ENCODE measurements at regions not wholly inside any gene's neighbourhood (a gene's known extent, or its start where the extent isn't known, plus 50 kb on each side); places are given as distances from the start of the nearest gene placed in this dataset.

- Histone ChIP-seq H3K36me3 (ENCODE audit: control insufficient read depth in 2 of 4, insufficient read depth in 4 of 4, low read length in 3 of 4) (no peaks in the 10 kb centered on the region), H3K79me1 (ENCODE audit: low read depth, low read length) (no peaks in the 10 kb centered on the region), H2AFZ (ENCODE audit: low read length) (no peak overlapping the region), H4K20me1 (replicated peaks in 1 of 2; ENCODE audit: control insufficient read depth in 1 of 2, insufficient read depth in 2 of 2, low read length in 2 of 2) (no peaks in the 10 kb centered on the region), H3K27ac (ENCODE audit: low read depth, low read length) (no peak overlapping the region), H3K9ac (replicated peaks in 1 of 4; ENCODE audit: extremely low read depth in 1 of 4, low read depth in 3 of 4, low read length in 3 of 4) (no peak overlapping the region), H2BK20ac (ENCODE audit: low read length) (no peak overlapping the region), H3K4me3 (ENCODE audit: extremely low read depth in 1 of 4, insufficient read depth in 2 of 4, low read depth in 3 of 4, low read length in 4 of 4) (no peak overlapping the region), H3K4ac (replicated peaks; ENCODE audit: insufficient read length, low read depth, low read length) (no peak overlapping the region), H3K18ac (ENCODE audit: extremely low read depth, low read length) (no peak overlapping the region), H3K14ac (ENCODE audit: insufficient read length) (no peak overlapping the region), H3K23ac (ENCODE audit: insufficient read length) (no peak overlapping the region), H3K9me3 (ENCODE audit: insufficient read depth in 2 of 2, low read depth in 1 of 2, low read length in 1 of 2) (no peaks in the 10 kb centered on the region), H3K4me2 (ENCODE audit: insufficient read depth in 1 of 2, low read depth in 2 of 2, low read length in 2 of 2) (no peak overlapping the region), H4K8ac (ENCODE audit: extremely low read depth, insufficient read depth, low read length) (no peak overlapping the region), H2BK15ac (ENCODE audit: low read length) (no peak overlapping the region), H2AK5ac (ENCODE audit: low read depth, low read length) (no peak overlapping the region), H2BK5ac (ENCODE audit: low read depth, low read length) (no peak overlapping the region), H3K27me3 (replicated peaks in 1 of 4; ENCODE audit: control insufficient read depth in 3 of 4, extremely low read depth in 1 of 4, insufficient read depth in 3 of 4, low read length in 3 of 4) (no peaks in the 10 kb centered on the region), H4K5ac (ENCODE audit: insufficient read length, low read depth, low read length) (no peak overlapping the region), H2BK120ac (replicated peaks; ENCODE audit: low read depth, low read length) (no peak overlapping the region), H3K56ac (replicated peaks; ENCODE audit: insufficient read length, low read depth, low read length) (no peak overlapping the region), H3K79me2 (ENCODE audit: control insufficient read depth in 1 of 2, insufficient read depth in 2 of 2, low read length in 2 of 2) (no peaks in the 10 kb centered on the region), H4K91ac (replicated peaks; ENCODE audit: insufficient read length, low read length) (no peak overlapping the region), H3K4me1 (replicated peaks in 1 of 4; ENCODE audit: control insufficient read depth in 3 of 4, insufficient read depth in 4 of 4, low read length in 3 of 4) (no peaks in the 10 kb centered on the region; a peak in 1 of 7 replicates), H3K23me2 (ENCODE audit: low read depth, low read length) (no peaks in the 10 kb centered on the region; the same call in 1 of the 2 replicates), H2BK12ac (ENCODE audit: low read depth, low read length) (no peak overlapping the region)
- DNase-seq (ENCODE audit: low read depth in 1 of 2, low spot score in 2 of 2), result no peak
- POLR2A ChIA-PET (ENCODE audit: partially characterized antibody), result no interaction called here
- FAIRE-seq, result no peak
- CTCF ChIA-PET (ENCODE audit: partially characterized antibody), result interaction anchor here (0.6 to 1.0 kb wide), 4 partner anchors 10 to 451 kb away, joined by 3 to 6 read pairs (median 4); no protein-coding TSS in a partner anchor
- 82% methylated on average over 5 of the region's 5 CpGs; no CpG with 5 or more reads in 1 of the 2 experiments for WGBS, 2 experiments (ENCODE audit: extremely low coverage in 1 of 2, insufficient coverage in 1 of 2, insufficient read length in 1 of 2, insufficient replicate concordance in 2 of 2, low coverage in 1 of 2, low lambda C conversion rate in 2 of 2, missing lambda C conversion rate in 1 of 2)
- TF ChIP-seq SP2 (IDR thresholded peaks at IDR 0.05; ENCODE audit: low read length) (no peak), CREB1 (IDR thresholded peaks at IDR 0.05) (no peak), SRF (IDR thresholded peaks at IDR 0.05; ENCODE audit: low read depth, low read length) (no peak), CTCF (IDR thresholded peaks at IDR 0.05; ENCODE audit: control extremely low read depth in 1 of 3, insufficient read depth in 1 of 3, low read depth in 1 of 3, low read length in 3 of 3) (no peak), TAF1 (IDR thresholded peaks at IDR 0.05; ENCODE audit: low read depth, low read length) (no peak), MAFK (IDR thresholded peaks at IDR 0.05; ENCODE audit: low read depth, low read length) (no peak), CTBP2 (IDR thresholded peaks at IDR 0.05; ENCODE audit: borderline replicate concordance, insufficient read depth, insufficient read length, low read length) (no peak), RXRA (IDR thresholded peaks at IDR 0.05; ENCODE audit: insufficient read depth, low read depth, low read length) (no peak), POLR2A (IDR thresholded peaks at IDR 0.05; ENCODE audit: control extremely low read depth in 1 of 2, low read depth in 2 of 2, low read length in 2 of 2) (no peak), EGR1 (IDR thresholded peaks at IDR 0.05; ENCODE audit: borderline replicate concordance, low read depth, low read length) (no peak), CBX5 (IDR thresholded peaks at IDR 0.05; ENCODE audit: low read depth, low read length) (no peak), GABPA (IDR thresholded peaks at IDR 0.05; ENCODE audit: borderline replicate concordance, insufficient read depth, low read length) (no peak), SP4 (IDR thresholded peaks at IDR 0.05; ENCODE audit: low read length) (no peak), BCL11A (IDR thresholded peaks at IDR 0.05; ENCODE audit: low read depth in 2 of 2, low read length in 2 of 2) (no peak)
Observed at GRCh38 chr1:229841230-229841629, 215.2 kb downstream of the URB2 start.
